T-cell (primary cell): ENCODE measurements at regions not wholly inside any gene's neighbourhood (a gene's known extent, or its start where the extent isn't known, plus 50 kb on each side); places are given as distances from the start of the nearest gene placed in this dataset.
"Not testable (repeated sequence)": the region's sequence is repeated elsewhere in the genome, so short reads cannot be mapped to it uniquely, and the experiment has no call there.

Experiments used
- ATAC-seq, 4 experiments: fragments of 200-7000 bp in 3 of 4; fragments of 150-1000 bp in 1 of 4; cut with Tn5 transposase; replicated peaks in 1 of 4; 1 replicate in 3 of 4; 2 replicates in 1 of 4; pipeline ENCODE4 v1.10.0; 2021; ENCODE audit warnings: moderate library complexity in 3 of 4, mild to moderate bottlenecking in 2 of 4, moderate number of reproducible peaks in 1 of 4
- CTCF ChIA-PET, 2 donors: fragments of 300-600 bp; sonication (Branson Sonifier 250); formaldehyde crosslinking; loops; one replicate each; lab custom pipeline; 2022; ENCODE audit warnings: antibody characterized with exemption in 2 of 2; lab: Charles Lee
- POLR2A ChIA-PET, 2 donors: fragments of 300-600 bp; sonication (Branson Sonifier 250); formaldehyde crosslinking; loops; one replicate each; lab custom pipeline; 2022; ENCODE audit warnings: antibody characterized with exemption in 2 of 2; lab: Charles Lee
- DNase-seq, 35 experiments: peaks; one replicate each; pipeline versions ENCODE4 v3.0.0 to v3.0.0-alpha.2; 2013 to 2023
- H3K27ac ChIP-seq: one replicate; pipeline ENCODE4 v1.5.1; 2013; ENCODE audit warnings: low read length
- H3K27me3 ChIP-seq, 2 experiments: replicated peaks in 1 of 2; 1 replicate in 1 of 2; 2 replicates in 1 of 2; pipeline versions ENCODE4 v1.6.1 to v1.7.0; 2013; ENCODE audit warnings: low read length in 1 of 2, mixed read lengths in 1 of 2; ENCODE audit not compliant: control insufficient read depth in 2 of 2, insufficient read depth in 2 of 2; ENCODE audit errors: extremely low read depth in 1 of 2
- H3K36me3 ChIP-seq, 2 donors: 1 replicate in 1 of 2; 2 replicates in 1 of 2; pipeline versions ENCODE4 v1.6.1 to v1.7.0; 2013; ENCODE audit warnings: low read length in 1 of 2; ENCODE audit not compliant: control insufficient read depth in 2 of 2, insufficient read depth in 1 of 2; ENCODE audit errors: extremely low read depth in 1 of 2
- H3K4me1 ChIP-seq, 2 experiments: 1 replicate in 1 of 2; 2 replicates in 1 of 2; pipeline versions ENCODE4 v1.6.1 to v1.7.0; 2013; ENCODE audit warnings: low read length in 2 of 2, mixed read lengths in 1 of 2; ENCODE audit not compliant: insufficient read depth in 2 of 2, control insufficient read depth in 1 of 2; ENCODE audit errors: extremely low read depth in 1 of 2
- H3K4me3 ChIP-seq, 2 donors: 1 replicate in 1 of 2; 2 replicates in 1 of 2; pipeline versions ENCODE4 v1.5.1 to v1.7.0; 2013; ENCODE audit warnings: mild to moderate bottlenecking in 2 of 2, low read length in 1 of 2, moderate library complexity in 1 of 2; ENCODE audit not compliant: control insufficient read depth in 1 of 2; ENCODE audit errors: extremely low read depth in 1 of 2
- H3K9me3 ChIP-seq: 2 replicates; pipeline ENCODE4 v1.7.0; 2013
- H3K27ac Mint-ChIP-seq, 2 donors: one replicate each; pipeline ENCODE4 v1.8.0; 2020 to 2021; ENCODE audit warnings: mild to moderate bottlenecking in 2 of 2, mixed read lengths in 2 of 2
- H3K27me3 Mint-ChIP-seq, 2 donors: one replicate each; pipeline ENCODE4 v1.8.0; 2021 to 2022; ENCODE audit warnings: mixed read lengths in 2 of 2
- H3K36me3 Mint-ChIP-seq: one replicate; pipeline ENCODE4 v1.8.0; 2021; ENCODE audit warnings: mixed read lengths
- H3K4me1 Mint-ChIP-seq, 3 donors: one replicate each; pipeline ENCODE4 v1.8.0; 2020 to 2022; ENCODE audit warnings: mixed read lengths in 3 of 3, mild to moderate bottlenecking in 1 of 3
- H3K4me3 Mint-ChIP-seq, 3 donors: one replicate each; pipeline ENCODE4 v1.8.0; 2020 to 2022; ENCODE audit warnings: mild to moderate bottlenecking in 3 of 3, mixed read lengths in 3 of 3, moderate library complexity in 3 of 3
- H3K9me3 Mint-ChIP-seq, 3 donors: one replicate each; pipeline ENCODE4 v1.8.0; 2020 to 2022; ENCODE audit warnings: mixed read lengths in 3 of 3
- WGBS: methylation state at CpG from one replicate; pipeline ENCODE4 v1.1.5; 2013; ENCODE audit warnings: missing lambda C conversion rate; ENCODE audit not compliant: insufficient coverage; 5-methylcytosine and 5-hydroxymethylcytosine counted together

- H3K27ac Mint-ChIP-seq, H3K4me3 Mint-ChIP-seq, H3K4me1 ChIP-seq, DNase-seq, H3K27ac ChIP-seq, H3K9me3 ChIP-seq, H3K4me3 ChIP-seq, ATAC-seq, CTCF ChIA-PET, H3K36me3 ChIP-seq, H3K27me3 ChIP-seq, H3K4me1 Mint-ChIP-seq: not testable (repeated sequence)
- Mint-ChIP-seq H3K36me3 (peaks cover 11% of the 10 kb centered on the region), H3K9me3 (peaks cover 10 to 36% (median 17%) of the 10 kb centered on the region in 3 donors), H3K27me3 (peaks cover 9 to 11% of the 10 kb centered on the region in 2 donors)
- POLR2A ChIA-PET = interaction anchor here in 1 of 2 donors (0.7 kb wide), 1 partner anchor 343 kb away, joined by 6 read pairs; no protein-coding TSS in a partner anchor
- WGBS = 90% methylated on average over 11 of the region's 16 CpGs
Measured at GRCh38 chr3:28156599-28156998, 84.8 kb upstream of the CMC1 start.

GRCh38 chr3:28171962-28172361 is 69.5 kb upstream of the CMC1 start:
- ATAC-seq = peak; percentile 84 to 93 (median 86)
- Mint-ChIP-seq H3K36me3 (peaks cover 7% of the 10 kb centered on the region), H3K4me1 (peaks cover 18 to 20% (median 19%) of the 10 kb centered on the region in 3 donors), H3K4me3 (peak overlapping the region; percentile 41 to 59 (median 47)), H3K9me3 (no peaks in the 10 kb centered on the region), H3K27ac (peak overlapping the region; percentile 86 to 95), H3K27me3 (peaks cover 0 to 2% of the 10 kb centered on the region in 2 donors)
- no peaks in the 10 kb centered on the region for H3K27me3 ChIP-seq
- DNase-seq = peak in 1 of 35 experiments; percentile 45
- WGBS = no CpG with 5 or more reads among the region's 1 CpG
- ChIA-PET CTCF (no interaction called here), POLR2A (interaction anchor here (0.7 to 0.8 kb wide), 2 partner anchors 72 to 1192 kb away, joined by 3 to 5 read pairs; no protein-coding TSS in a partner anchor)
- no peak overlapping the region for H3K4me3 ChIP-seq
- peaks cover 0 to 15% of the 10 kb centered on the region in 2 experiments for H3K4me1 ChIP-seq
- no peaks in the 10 kb centered on the region for H3K9me3 ChIP-seq
- H3K36me3 ChIP-seq = no peaks in the 10 kb centered on the region
- H3K27ac ChIP-seq = peak overlapping the region; percentile 40

GRCh38 chr3:28172748-28173147 is 68.7 kb upstream of the CMC1 start:
- no peaks in the 10 kb centered on the region for H3K9me3 ChIP-seq
- Mint-ChIP-seq H3K36me3 (peaks cover 7% of the 10 kb centered on the region), H3K27me3 (peaks cover 0 to 2% of the 10 kb centered on the region in 2 donors), H3K9me3 (no peaks in the 10 kb centered on the region), H3K27ac (no peak overlapping the region), H3K4me3 (peak overlapping the region in 1 of 3 donors; percentile 19), H3K4me1 (peaks cover 18 to 20% (median 19%) of the 10 kb centered on the region in 3 donors)
- H3K36me3 ChIP-seq = no peaks in the 10 kb centered on the region
- H3K27ac ChIP-seq = no peak overlapping the region
- H3K27me3 ChIP-seq = no peaks in the 10 kb centered on the region
- H3K4me3 ChIP-seq = no peak overlapping the region
- ATAC-seq (no peak), DNase-seq (no peak)
- CTCF ChIA-PET = no interaction called here
- POLR2A ChIA-PET = interaction anchor here (0.5 to 0.7 kb wide), 2 partner anchors 26 to 1192 kb away, joined by 3 read pairs; no protein-coding TSS in a partner anchor
- H3K4me1 ChIP-seq = peaks cover 0 to 15% of the 10 kb centered on the region in 2 experiments

- H3K27ac ChIP-seq = no peak overlapping the region
- H3K4me1 ChIP-seq = peaks cover 0 to 15% of the 10 kb centered on the region in 2 experiments
- peak overlapping the region in 1 of 2 donors; percentile 41 for H3K27ac Mint-ChIP-seq
- peaks cover 18 to 20% (median 19%) of the 10 kb centered on the region in 3 donors for H3K4me1 Mint-ChIP-seq
- H3K36me3 ChIP-seq = no peaks in the 10 kb centered on the region
- no peaks in the 10 kb centered on the region for H3K9me3 ChIP-seq
- no peaks in the 10 kb centered on the region for H3K9me3 Mint-ChIP-seq
- H3K4me3 Mint-ChIP-seq = no peak overlapping the region
- H3K27me3 ChIP-seq = no peaks in the 10 kb centered on the region
- no CpG with 5 or more reads among the region's 3 CpGs for WGBS
- H3K36me3 Mint-ChIP-seq = peaks cover 7% of the 10 kb centered on the region
- H3K4me3 ChIP-seq = no peak overlapping the region
- CTCF ChIA-PET = interaction anchor here in 1 of 2 donors (0.7 kb wide), 1 partner anchor 347 kb away, joined by 3 read pairs; no protein-coding TSS in a partner anchor
- no peak for DNase-seq
- H3K27me3 Mint-ChIP-seq = peaks cover 0 to 2% of the 10 kb centered on the region in 2 donors
- no peak for ATAC-seq
- POLR2A ChIA-PET = interaction anchor here (0.6 kb wide), 2 partner anchors 64 to 229 kb away, joined by 3 read pairs; no protein-coding TSS in a partner anchor
Measured at GRCh38 chr3:28173836-28174235, 67.6 kb upstream of the CMC1 start.

- DNase-seq = no peak
- POLR2A ChIA-PET = no interaction called here
- Histone ChIP-seq H3K4me3 (no peak overlapping the region), H3K4me1 (no peaks in the 10 kb centered on the region), H3K27ac (no peak overlapping the region), H3K27me3 (no peaks in the 10 kb centered on the region), H3K36me3 (no peaks in the 10 kb centered on the region), H3K9me3 (no peaks in the 10 kb centered on the region)
- H3K4me3 Mint-ChIP-seq = no peak overlapping the region
- no peaks in the 10 kb centered on the region for H3K4me1 Mint-ChIP-seq
- no peak overlapping the region for H3K27ac Mint-ChIP-seq
- H3K9me3 Mint-ChIP-seq = peaks cover 0 to 7% (median 3%) of the 10 kb centered on the region in 3 donors
- H3K36me3 Mint-ChIP-seq = no peaks in the 10 kb centered on the region
- H3K27me3 Mint-ChIP-seq = no peaks in the 10 kb centered on the region
- CTCF ChIA-PET = no interaction called here
- no peak for ATAC-seq
Measured at GRCh38 chr3:28186748-28187147, 54.7 kb upstream of the CMC1 start.

- Histone ChIP-seq H3K9me3 (no peaks in the 10 kb centered on the region), H3K4me1 (no peaks in the 10 kb centered on the region), H3K27ac (no peak overlapping the region), H3K27me3 (no peaks in the 10 kb centered on the region), H3K36me3 (no peaks in the 10 kb centered on the region), H3K4me3 (no peak overlapping the region)
- Mint-ChIP-seq H3K4me3 (no peak overlapping the region), H3K36me3 (no peaks in the 10 kb centered on the region), H3K4me1 (no peaks in the 10 kb centered on the region), H3K27me3 (no peaks in the 10 kb centered on the region), H3K27ac (no peak overlapping the region), H3K9me3 (no peaks in the 10 kb centered on the region)
- CTCF ChIA-PET = no interaction called here
- POLR2A ChIA-PET = no interaction called here
- DNase-seq (no peak), ATAC-seq (no peak)
- no CpG with 5 or more reads among the region's 2 CpGs for WGBS
Measured at GRCh38 chr3:28188686-28189085, 52.7 kb upstream of the CMC1 start.
